ENCODE measurements at regions not wholly inside any gene's neighbourhood (a gene's known extent, or its start where the extent isn't known, plus 50 kb on each side); places are given as distances from the start of the nearest gene placed in this dataset.

DNA sequence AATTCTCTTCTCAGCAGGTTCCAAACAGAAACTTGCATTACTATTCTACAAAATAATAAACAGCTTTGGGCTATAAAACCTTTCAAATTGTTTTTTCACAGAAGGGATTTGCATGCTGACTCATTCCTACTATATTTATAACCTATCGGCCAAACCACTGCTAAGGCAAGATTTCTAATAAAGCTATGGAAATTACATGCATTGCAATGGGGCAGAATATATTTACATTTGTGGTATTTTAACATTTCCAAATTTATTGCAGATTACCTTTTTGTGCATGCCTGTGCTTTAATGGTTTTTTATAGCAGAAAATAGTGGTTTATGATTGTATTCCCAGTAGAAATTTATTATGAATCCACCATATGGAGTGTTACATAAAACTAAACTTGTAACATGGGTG, 69.0 kb upstream of the NPVF start:
- TF ChIP-seq, protein P1, sequence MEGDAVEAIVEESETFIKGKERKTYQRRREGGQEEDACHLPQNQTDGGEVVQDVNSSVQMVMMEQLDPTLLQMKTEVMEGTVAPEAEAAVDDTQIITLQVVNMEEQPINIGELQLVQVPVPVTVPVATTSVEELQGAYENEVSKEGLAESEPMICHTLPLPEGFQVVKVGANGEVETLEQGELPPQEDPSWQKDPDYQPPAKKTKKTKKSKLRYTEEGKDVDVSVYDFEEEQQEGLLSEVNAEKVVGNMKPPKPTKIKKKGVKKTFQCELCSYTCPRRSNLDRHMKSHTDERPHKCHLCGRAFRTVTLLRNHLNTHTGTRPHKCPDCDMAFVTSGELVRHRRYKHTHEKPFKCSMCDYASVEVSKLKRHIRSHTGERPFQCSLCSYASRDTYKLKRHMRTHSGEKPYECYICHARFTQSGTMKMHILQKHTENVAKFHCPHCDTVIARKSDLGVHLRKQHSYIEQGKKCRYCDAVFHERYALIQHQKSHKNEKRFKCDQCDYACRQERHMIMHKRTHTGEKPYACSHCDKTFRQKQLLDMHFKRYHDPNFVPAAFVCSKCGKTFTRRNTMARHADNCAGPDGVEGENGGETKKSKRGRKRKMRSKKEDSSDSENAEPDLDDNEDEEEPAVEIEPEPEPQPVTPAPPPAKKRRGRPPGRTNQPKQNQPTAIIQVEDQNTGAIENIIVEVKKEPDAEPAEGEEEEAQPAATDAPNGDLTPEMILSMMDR (conservative IDR thresholded peaks at IDR 0.05; ENCODE audit: low read depth, low read length): no peak
- TF ChIP-seq EZH2 (IDR thresholded peaks at IDR 0.05; ENCODE audit: low read length, unreplicated experiment) (no peak), EZH2phosphoT487 (IDR thresholded peaks at IDR 0.05; ENCODE audit: borderline replicate concordance, low read length) (no peak)

Measured in PC-3 (cell line).